ENCODE measurements at regions not wholly inside any gene's neighbourhood (a gene's known extent, or its start where the extent isn't known, plus 50 kb on each side); places are given as distances from the start of the nearest gene placed in this dataset.

GRCh38 chr12:92558806-92559205 is 144.0 kb upstream of the PLEKHG7 start (continued):
- TF ChIP-seq YY1 (tag by site-specific recombination; IDR thresholded peaks at IDR 0.05) (no peak), SP2 (tag by site-specific recombination; IDR thresholded peaks at IDR 0.05) (no peak), ZFP37 (tag by site-specific recombination; IDR thresholded peaks at IDR 0.05) (no peak)

- ChIA-PET POLR2A (no interaction called here), CTCF (no interaction called here)
- H3K4me1 ChIP-seq (ENCODE audit: control insufficient read depth, insufficient read depth, low read length): no peaks in the 10 kb centered on the region
- H3K27ac ChIP-seq (ENCODE audit: extremely low read depth, low read depth, low read length): no peak overlapping the region
- H3K36me3 ChIP-seq (ENCODE audit: control insufficient read depth in 2 of 2, insufficient read depth in 1 of 2, low read length in 2 of 2): no peaks in the 10 kb centered on the region
- TF ChIP-seq ZNF16 (tag by site-specific recombination; IDR thresholded peaks at IDR 0.05; ENCODE audit: low read depth): no peak
- no peak for TF ChIP-seq KLF7 (tag by site-specific recombination; IDR thresholded peaks at IDR 0.05; ENCODE audit: borderline replicate concordance)
- no peak for TF ChIP-seq PRDM6 (tag by site-specific recombination; IDR thresholded peaks at IDR 0.05)
- no peak for TF ChIP-seq ZNF2 (tag by site-specific recombination; IDR thresholded peaks at IDR 0.05)
- TF ChIP-seq ZNF138 (tag by site-specific recombination; IDR thresholded peaks at IDR 0.05; ENCODE audit: borderline replicate concordance): no peak
- no peak for TF ChIP-seq AEBP2 (tag by site-specific recombination; IDR thresholded peaks at IDR 0.05; ENCODE audit: borderline replicate concordance)
- no peak for TF ChIP-seq ZSCAN30 (tag by site-specific recombination; IDR thresholded peaks at IDR 0.05)
- TF ChIP-seq ZNF521 (tag by site-specific recombination; IDR thresholded peaks at IDR 0.05): no peak
- TF ChIP-seq ZNF776 (tag by site-specific recombination; IDR thresholded peaks at IDR 0.05; ENCODE audit: borderline replicate concordance): no peak
- TF ChIP-seq ZNF184 (tag by site-specific recombination; IDR thresholded peaks at IDR 0.05): no peak
- TF ChIP-seq ZNF214 (tag by site-specific recombination; IDR thresholded peaks at IDR 0.05; ENCODE audit: borderline replicate concordance): no peak
- no peak for TF ChIP-seq ZBTB8A (tag by site-specific recombination; IDR thresholded peaks at IDR 0.05)
- TF ChIP-seq ZNF777 (tag by site-specific recombination; IDR thresholded peaks at IDR 0.05; ENCODE audit: borderline replicate concordance): no peak
- no peak for TF ChIP-seq SP7 (tag by site-specific recombination; IDR thresholded peaks at IDR 0.05)
- TF ChIP-seq ZNF548 (tag by site-specific recombination; IDR thresholded peaks at IDR 0.05): no peak
- TF ChIP-seq ZNF19 (tag by site-specific recombination; IDR thresholded peaks at IDR 0.05; ENCODE audit: low read depth): no peak
- TF ChIP-seq ZNF416 (tag by site-specific recombination; IDR thresholded peaks at IDR 0.05): no peak
- TF ChIP-seq ZBTB10 (tag by site-specific recombination; IDR thresholded peaks at IDR 0.05): no peak
- no peak overlapping the region for H3K4me3 ChIP-seq (ENCODE audit: low read depth, low read length)
- no peaks in the 10 kb centered on the region for H3K9me3 ChIP-seq (ENCODE audit: control insufficient read depth, insufficient read depth, low read depth, low read length)
Observed at GRCh38 chr12:92558215-92558773, 144.5 kb upstream of the PLEKHG7 start.
